Ovary (tissue), 7 donors: ENCODE measurements at regions not wholly inside any gene's neighbourhood (a gene's known extent, or its start where the extent isn't known, plus 50 kb on each side); places are given as distances from the start of the nearest gene placed in this dataset.

Experiments
- DNase-seq, 5 donors: peaks; one replicate each; pipeline ENCODE4 v3.0.0-alpha.2; 2019 to 2020
- H3K27ac ChIP-seq, 2 donors: fragments of 200-600 bp; one replicate each; pipeline versions ENCODE4 v1.5.1 to v1.8.0; 2019 to 2022
- H3K27me3 ChIP-seq: fragments of 200-600 bp; one replicate; pipeline ENCODE4 v1.8.0; 2022
- H3K36me3 ChIP-seq: fragments of 200-600 bp; sonication (generic); one replicate; pipeline ENCODE4 v1.5.1; 2019
- H3K4me1 ChIP-seq: one replicate; pipeline ENCODE4 v1.8.1; 2013; ENCODE audit warnings: mild to moderate bottlenecking, moderate library complexity; ENCODE audit not compliant: insufficient read depth
- H3K4me3 ChIP-seq: fragments of 200-600 bp; sonication (generic); one replicate; pipeline ENCODE4 v1.5.1; 2017
- H3K9me3 ChIP-seq, 2 donors: fragments of 200-600 bp in 1 of 2; sonication (generic) in 1 of 2; one replicate each; pipeline versions ENCODE4 v1.5.1 to v1.8.1; 2013 to 2019; ENCODE audit warnings: mild to moderate bottlenecking in 1 of 2, moderate library complexity in 1 of 2
- CTCF ChIP-seq, 3 donors: fragments of 450-650 bp in 2 of 3; fragments of 200-600 bp in 1 of 3; IDR thresholded peaks; one replicate each; pipeline versions ENCODE4 v1.5.1 to v1.8.0; 2016 to 2022; ENCODE audit warnings: antibody characterized with exemption in 3 of 3, mild to moderate bottlenecking in 1 of 3
- EP300 ChIP-seq: sonication (generic); formaldehyde crosslinking; IDR thresholded peaks from one replicate; pipeline ENCODE4 v1.6.1; 2017; ENCODE audit warnings: antibody characterized with exemption
- POLR2A ChIP-seq: fragments of 450-650 bp; IDR thresholded peaks from one replicate; pipeline ENCODE4 v1.6.1; 2017; ENCODE audit warnings: antibody characterized with exemption, mild to moderate bottlenecking, moderate library complexity
- WGBS, 3 donors: extraction: QIAGEN DNeasy Blood & Tissue Kit in 1 of 3; methylation state at CpG; one replicate each; pipeline versions ENCODE4 v1.1.5 to v1.1.7; 2013 to 2017; 5-methylcytosine and 5-hydroxymethylcytosine counted together
- intact Hi-C, 4 donors: fragments of 100-400 bp; cut with DNase I; formaldehyde crosslinking; loops; one replicate each; pipeline versions ENCODE4 v1.11.0 to v1.15.1; 2022 to 2023
- donor health status: DM: no; HTN: no; CAD: no; lungs with moderate emphysema.
- donor health status: DM: no; HTN: no; CAD: no.
- donor health status: Bipolar disorder and iron deficiency.
- donor health status: DM: no; HTN: no; CAD: no.
- donor health status: DM: yes; HTN: yes; CAD: no.

- H3K4me1 ChIP-seq = no peaks in the 10 kb centered on the region
- no peak overlapping the region for H3K4me3 ChIP-seq
- H3K9me3 ChIP-seq = no peaks in the 10 kb centered on the region
- no peaks in the 10 kb centered on the region for H3K36me3 ChIP-seq
- no peak overlapping the region for H3K27ac ChIP-seq
- intact Hi-C loops = no loop called here
- TF ChIP-seq EP300 (no peak), CTCF (IDR thresholded peaks at IDR 0.05) (no peak), POLR2A (no peak)
- WGBS, 3 donors = 85 to 89% (median 86%) methylated on average over 2 of the region's 2 CpGs
- DNase-seq = no peak
- H3K27me3 ChIP-seq = no peaks in the 10 kb centered on the region
These were observed 395.8 kb upstream of the FBXO33 start for GRCh38 chr14:39827901-39828655.

- WGBS, 3 donors = 64 to 68% (median 66%) methylated on average over 3 of the region's 3 CpGs
These were observed 380.5 kb upstream of the FBXO33 start for GRCh38 chr14:39812532-39813320.

GRCh38 chr14:39807271-39807670 is 375.0 kb upstream of the FBXO33 start:
- intact Hi-C loops = no loop called here
- Histone ChIP-seq H3K27ac (no peak overlapping the region), H3K4me1 (no peaks in the 10 kb centered on the region), H3K36me3 (no peaks in the 10 kb centered on the region), H3K27me3 (no peaks in the 10 kb centered on the region), H3K9me3 (no peaks in the 10 kb centered on the region), H3K4me3 (no peak overlapping the region)
- no peak for TF ChIP-seq POLR2A
- no peak for DNase-seq
- WGBS, 3 donors = 90 to 93% (median 91%) methylated on average over 3 of the region's 3 CpGs

More at GRCh38 chr14:39812532-39813320, 380.5 kb upstream of the FBXO33 start:
- no peak for DNase-seq
- H3K27me3 ChIP-seq = no peaks in the 10 kb centered on the region
- TF ChIP-seq EP300 = no peak
- no peak for TF ChIP-seq CTCF (IDR thresholded peaks at IDR 0.05)
- no peak for TF ChIP-seq POLR2A
- no peaks in the 10 kb centered on the region for H3K4me1 ChIP-seq
- H3K36me3 ChIP-seq = no peaks in the 10 kb centered on the region
- H3K4me3 ChIP-seq = no peak overlapping the region
- intact Hi-C loops = no loop called here
- H3K27ac ChIP-seq = no peak overlapping the region
- H3K9me3 ChIP-seq = no peaks in the 10 kb centered on the region

GRCh38 chr14:39784461-39784860 is 352.2 kb upstream of the FBXO33 start:
- H3K27me3 ChIP-seq = no peaks in the 10 kb centered on the region

More at GRCh38 chr14:39784461-39784860, 352.2 kb upstream of the FBXO33 start:
- Histone ChIP-seq H3K27ac (no peak overlapping the region), H3K9me3 (no peaks in the 10 kb centered on the region), H3K36me3 (no peaks in the 10 kb centered on the region), H3K4me1 (no peaks in the 10 kb centered on the region), H3K4me3 (no peak overlapping the region)
- 40 to 59% (median 51%) methylated on average over 1 of the region's 1 CpG for WGBS, 3 donors
- TF ChIP-seq EP300 (no peak), CTCF (IDR thresholded peaks at IDR 0.05) (no peak), POLR2A (no peak)
- intact Hi-C loops = no loop called here
- no peak for DNase-seq
